RPMI7951 (cell line): ENCODE measurements at regions not wholly inside any gene's neighbourhood (a gene's known extent, or its start where the extent isn't known, plus 50 kb on each side); places are given as distances from the start of the nearest gene placed in this dataset.

Experiments used
- DNase-seq: peaks from one replicate; pipeline ENCODE4 v3.0.0-alpha.2; 2012; ENCODE audit warnings: low read depth

DNA sequence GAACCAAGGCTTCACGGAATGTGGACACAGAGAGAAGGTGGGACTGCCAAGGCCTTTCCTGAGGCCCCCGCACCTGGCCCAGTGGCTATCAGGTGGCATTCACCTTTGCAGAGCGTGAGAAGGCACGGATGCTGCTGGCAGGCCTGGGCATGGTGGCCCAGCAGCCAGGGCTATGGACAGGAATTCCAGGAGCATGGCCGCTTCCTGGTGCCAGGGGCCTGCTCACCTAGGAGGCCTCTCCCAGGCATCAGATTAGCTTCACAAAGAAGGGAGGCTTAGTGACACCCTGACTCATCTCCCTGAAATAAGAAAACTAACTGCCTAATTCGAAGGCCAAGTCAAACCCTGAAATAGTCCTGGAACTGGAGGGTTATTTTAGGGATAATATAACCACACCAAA lies 155.8 kb downstream of the TEX29 start:
- DNase-seq: no peak

GRCh38 chr13:111479412-111479811 lies 159.0 kb downstream of the TEX29 start:
- no peak for DNase-seq

DNA sequence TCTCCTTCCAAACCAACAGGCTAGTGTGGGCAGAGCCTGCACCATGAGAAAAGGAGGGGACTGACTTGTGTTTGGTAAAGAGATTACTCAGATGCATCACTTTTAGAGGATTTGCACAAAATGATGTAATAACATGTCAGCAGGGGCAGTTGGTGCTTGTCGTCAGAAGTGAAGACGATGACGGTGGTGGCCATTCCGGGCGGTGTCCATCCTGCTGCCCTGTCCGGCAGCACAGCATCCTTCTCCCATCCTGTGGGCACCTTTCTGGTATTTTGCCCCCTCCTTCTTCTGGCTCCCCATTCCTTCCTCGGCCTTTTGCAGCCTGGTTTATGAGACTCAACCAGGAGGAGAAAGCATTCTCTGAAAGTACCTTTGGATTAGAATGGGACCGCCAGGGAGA lies 160.1 kb downstream of the TEX29 start:
- DNase-seq: no peak

- DNase-seq: no peak
Measured at GRCh38 chr13:111480976-111481375, 160.5 kb downstream of the TEX29 start.

DNA sequence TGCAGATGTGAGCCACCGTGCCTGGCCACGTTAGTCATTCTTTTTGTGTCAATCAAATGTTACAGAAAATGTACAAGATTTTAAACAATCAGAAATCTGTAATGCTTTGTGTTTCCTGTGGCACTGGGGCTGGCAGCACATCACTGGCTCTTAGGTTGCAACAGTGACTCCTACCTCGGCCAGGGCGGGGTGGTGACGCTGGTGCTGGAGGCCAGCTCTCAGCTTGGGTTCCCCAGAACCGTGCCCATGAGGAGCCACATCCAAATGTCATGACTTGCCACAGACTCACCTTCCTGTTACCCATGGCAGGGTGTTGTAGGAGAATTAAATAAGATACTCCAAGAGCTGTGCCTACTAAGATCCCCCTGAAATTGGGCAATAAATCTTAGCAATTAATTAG lies 161.7 kb downstream of the TEX29 start:
- no peak for DNase-seq

- no peak for DNase-seq
Measured at GRCh38 chr13:111482806-111483620, 162.6 kb downstream of the TEX29 start.

DNA sequence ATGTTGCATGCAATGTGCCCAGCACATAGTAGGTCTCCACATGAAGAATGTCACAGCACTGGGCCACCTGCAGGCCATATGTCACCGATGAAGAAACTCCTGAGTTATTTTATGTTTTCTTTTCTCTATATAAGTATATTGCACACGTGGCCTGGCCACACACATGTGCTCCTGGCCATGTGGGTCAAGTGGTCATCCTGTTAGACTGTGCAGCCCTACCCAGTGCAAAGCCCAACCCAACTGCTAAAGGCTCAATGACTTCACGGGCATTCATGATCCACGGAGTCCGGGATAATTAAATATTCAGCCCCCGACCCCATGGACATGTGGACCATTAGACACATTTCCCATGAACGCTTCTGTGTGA lies 163.2 kb downstream of the TEX29 start:
- DNase-seq: no peak

DNA sequence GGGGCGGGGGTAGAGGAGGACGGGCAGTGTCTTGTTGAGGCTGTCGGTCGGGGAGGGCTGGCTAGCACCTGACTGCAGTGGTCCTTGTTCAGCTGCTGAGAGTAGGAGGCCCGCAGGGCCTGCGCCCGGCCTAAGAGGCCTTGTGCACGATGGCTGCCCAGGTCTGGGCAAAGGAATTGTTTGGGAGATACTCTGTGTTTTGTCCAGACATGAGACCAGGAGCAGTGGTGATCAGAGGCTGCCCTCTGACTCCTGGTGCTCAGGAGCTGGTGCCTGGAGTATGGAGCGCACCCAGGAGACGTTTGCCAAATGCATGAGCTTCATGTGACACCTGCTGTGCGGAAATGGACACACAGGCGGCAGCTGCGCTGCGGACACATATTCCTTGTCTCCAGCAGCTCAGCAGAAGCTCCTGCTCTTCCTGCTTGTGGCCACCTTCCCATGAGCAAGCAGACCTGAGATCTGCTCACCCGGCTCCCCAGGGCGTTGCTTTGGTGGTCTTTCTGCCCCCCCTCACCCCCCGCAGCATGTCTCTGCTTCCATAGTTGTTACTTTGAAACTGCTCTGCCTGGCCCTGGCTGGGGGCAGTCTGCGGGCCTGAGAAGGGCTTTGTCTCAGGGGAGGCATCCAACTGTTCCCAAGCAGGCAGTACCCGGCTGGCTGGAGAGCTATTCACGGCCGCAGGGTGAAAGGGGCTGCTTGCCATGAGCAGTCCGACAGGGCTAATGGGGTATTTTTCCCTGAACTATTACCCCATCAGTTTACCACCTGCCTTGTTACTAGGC lies 163.9 kb downstream of the TEX29 start:
- no peak for DNase-seq

GRCh38 chr13:111484959-111485358 lies 164.5 kb downstream of the TEX29 start:
- DNase-seq: no peak

DNA sequence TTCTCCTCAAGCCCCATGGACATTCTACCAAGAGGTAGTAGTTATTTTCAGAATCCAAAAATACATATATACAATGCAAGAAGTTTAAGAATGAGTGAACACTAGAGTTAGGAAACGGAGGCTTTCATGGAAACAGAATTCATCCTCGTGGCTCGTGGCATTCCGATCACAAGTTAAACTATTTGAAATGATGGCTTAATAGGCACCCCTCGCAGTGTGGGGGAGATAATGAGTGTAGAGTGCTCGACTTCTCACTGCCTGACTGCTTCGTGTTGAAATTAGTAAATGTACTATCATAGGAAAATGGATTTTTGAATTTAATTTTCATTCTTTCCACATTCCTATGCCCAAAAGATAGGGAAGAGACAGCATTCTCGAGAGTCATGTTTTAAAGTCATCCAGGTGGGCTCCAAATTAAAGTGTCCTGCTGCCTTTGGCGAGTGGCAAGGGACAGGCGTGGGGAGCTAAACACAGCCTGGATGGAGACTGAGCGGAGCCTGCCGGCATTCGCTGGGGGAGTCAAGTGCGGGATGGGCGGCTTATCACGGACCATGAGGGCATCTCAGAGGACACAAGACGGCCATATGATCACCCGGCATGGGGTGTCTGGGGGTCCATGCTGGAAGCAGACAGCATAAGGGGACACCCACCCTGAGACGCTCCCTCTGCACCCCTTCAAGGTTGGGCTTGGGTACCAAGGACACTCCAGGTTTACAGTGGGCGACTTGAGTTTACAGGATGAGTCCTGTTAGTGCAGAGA lies 165.2 kb downstream of the TEX29 start:
- DNase-seq: no peak

GRCh38 chr13:111486331-111486730 lies 165.9 kb downstream of the TEX29 start:
- no peak for DNase-seq

DNA sequence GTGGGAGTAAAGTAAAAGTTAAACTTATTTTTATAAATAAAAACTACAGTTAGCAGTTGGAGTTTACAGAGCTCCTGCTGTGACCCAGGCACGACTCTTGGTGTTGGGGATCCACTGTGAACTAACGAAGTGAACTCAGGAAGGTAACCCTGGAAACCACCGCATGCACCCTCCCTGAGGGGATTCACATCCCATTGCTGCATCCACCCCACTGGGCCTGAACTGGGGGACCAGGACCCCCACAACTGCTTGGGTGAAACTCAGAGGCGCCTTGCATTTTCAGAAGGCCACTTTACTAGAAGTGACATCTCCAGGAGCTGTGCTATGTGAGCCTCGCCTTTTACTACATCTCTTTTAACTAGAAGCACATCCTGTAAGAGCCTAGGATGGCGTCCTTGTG lies 166.4 kb downstream of the TEX29 start:
- no peak for DNase-seq

DNA sequence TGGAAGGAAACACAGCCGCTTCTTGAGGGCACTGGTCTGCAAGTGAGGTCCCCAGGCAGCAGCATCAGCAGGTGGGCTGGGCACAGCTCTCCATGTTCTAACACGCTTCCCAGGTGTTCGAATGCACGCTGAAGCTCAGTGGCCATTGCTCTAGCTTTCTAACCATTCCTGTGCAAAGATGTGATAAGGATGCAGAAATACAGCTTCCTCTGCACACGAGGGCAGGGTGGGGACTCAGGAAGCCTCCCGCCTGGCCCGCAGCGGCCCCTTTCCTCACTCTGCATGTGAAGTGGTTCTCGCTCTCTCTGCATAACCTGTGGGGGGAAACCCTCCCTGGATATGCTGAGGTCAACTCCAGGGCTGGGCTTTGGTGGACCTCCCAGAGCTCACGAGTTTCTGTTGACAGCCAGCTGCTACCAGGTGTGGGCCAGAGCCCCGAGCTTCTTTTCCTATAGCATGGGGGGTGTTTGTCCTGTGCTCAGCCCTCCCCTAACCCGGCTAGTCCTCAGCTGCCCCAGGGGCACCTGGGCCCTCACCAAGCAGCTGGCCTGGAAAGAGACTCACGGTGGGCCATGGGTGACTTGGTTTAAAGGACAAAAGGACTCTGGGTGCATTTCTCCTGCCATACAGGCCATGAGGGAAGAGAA lies 168.2 kb downstream of the TEX29 start:
- DNase-seq: no peak

GRCh38 chr13:111489301-111489700 lies 168.9 kb downstream of the TEX29 start:
- no peak for DNase-seq

DNA sequence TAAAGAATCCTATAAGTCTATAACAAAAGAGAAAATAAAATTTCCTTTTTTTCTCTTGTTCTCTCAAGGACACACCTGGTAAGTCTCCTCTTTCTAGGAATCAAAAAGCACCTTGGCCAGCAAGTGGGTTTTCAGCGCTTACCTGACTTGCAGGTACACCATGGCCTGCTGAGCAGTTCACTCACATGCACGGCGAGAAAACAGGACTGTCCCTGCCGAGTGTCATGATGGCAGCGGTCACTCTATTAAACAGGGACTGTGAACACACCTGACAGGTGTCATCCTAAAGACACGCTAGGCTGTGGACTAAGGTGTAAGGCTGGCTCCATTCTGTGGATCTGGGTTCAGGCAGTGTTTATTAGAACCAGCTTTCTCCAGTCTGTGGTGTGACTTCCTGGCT lies 170.2 kb downstream of the TEX29 start:
- DNase-seq: no peak

- DNase-seq: no peak
Measured at GRCh38 chr13:111491021-111491420, 170.6 kb downstream of the TEX29 start.

GRCh38 chr13:111491659-111492058 lies 171.2 kb downstream of the TEX29 start:
- no peak for DNase-seq

DNA sequence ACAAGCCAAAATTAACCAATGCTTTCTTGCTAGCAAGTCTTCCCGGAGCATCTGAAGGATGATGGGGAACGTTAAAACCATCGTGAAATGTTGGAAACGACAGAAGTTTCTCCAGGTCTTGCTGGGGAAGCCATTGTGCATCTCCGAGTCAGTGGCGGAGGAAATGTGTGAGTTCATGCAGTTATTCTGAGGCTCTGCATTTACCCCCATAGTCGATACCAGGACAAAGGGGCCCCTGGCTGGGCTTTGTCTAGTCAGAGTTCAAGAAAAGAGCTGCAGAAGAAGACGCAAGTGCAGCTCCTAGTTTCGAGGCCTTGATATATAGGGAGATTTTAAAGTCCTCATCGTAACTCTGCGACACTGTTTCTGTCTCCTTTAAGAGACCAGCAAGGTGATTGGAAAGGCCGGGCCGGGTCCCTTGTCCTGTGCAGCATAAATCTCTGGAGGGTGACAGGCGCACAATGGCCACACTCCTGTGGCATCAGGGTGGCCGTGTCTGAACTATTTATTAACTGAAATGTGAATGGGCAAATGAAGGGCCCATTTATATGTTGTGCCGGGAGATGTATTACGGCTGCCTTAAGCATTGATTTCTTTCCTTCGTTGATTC lies 172.0 kb downstream of the TEX29 start:
- DNase-seq: no peak

- DNase-seq: no peak
Measured at GRCh38 chr13:111492958-111493357, 172.5 kb downstream of the TEX29 start.

DNA sequence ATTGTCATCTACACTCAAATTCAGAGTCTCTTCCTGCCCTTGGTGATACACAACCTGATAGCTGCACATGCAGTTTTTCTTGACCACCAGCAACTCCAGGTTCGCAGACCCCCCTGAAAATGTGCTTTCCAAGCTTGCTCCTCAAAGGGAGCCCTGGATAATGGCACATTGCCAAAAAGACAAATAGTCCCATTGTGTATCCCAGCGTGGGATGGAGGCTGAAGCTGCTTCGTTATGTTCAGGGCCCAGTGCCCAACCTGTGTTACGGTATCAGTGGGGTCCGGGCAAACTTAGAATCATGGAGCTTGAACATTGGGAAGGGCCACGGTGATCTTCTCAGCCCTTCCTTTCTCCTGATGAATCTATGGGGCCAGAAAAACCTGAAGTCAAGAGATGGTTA lies 173.0 kb downstream of the TEX29 start:
- DNase-seq: no peak

- no peak for DNase-seq
Measured at GRCh38 chr13:111494641-111495040, 174.2 kb downstream of the TEX29 start.
